Colon (tissue), 2 donors: ENCODE measurements at regions not wholly inside any gene's neighbourhood (a gene's known extent, or its start where the extent isn't known, plus 50 kb on each side); places are given as distances from the start of the nearest gene placed in this dataset.
A peak's percentile ranks its signal among the peaks of the same experiment; 100 is the strongest.
"Not testable (repeated sequence)": the region's sequence is repeated elsewhere in the genome, so short reads cannot be mapped to it uniquely, and the experiment has no call there.

ENCODE experiments used
- FAIRE-seq: peaks from 2 replicates; lab custom pipeline; 2012; peaks lifted over from hg19 to GRCh38; lab: Jason Lieb, UNC
- donor health status: control.
- donor health status: control.

GRCh38 chr20:12467758-12468157, 541.0 kb upstream of the SPTLC3 start:
- no peak for FAIRE-seq

GRCh38 chr20:12482661-12483060, 526.1 kb upstream of the SPTLC3 start:
- FAIRE-seq: no peak

GRCh38 chr20:12502443-12502842, 506.3 kb upstream of the SPTLC3 start:
- FAIRE-seq: no peak

GRCh38 chr20:12504779-12505178, 504.0 kb upstream of the SPTLC3 start:
- no peak for FAIRE-seq

GRCh38 chr20:12511499-12511898, 497.3 kb upstream of the SPTLC3 start:
- FAIRE-seq: no peak

GRCh38 chr20:12512755-12513154, 496.0 kb upstream of the SPTLC3 start:
- FAIRE-seq: no peak

- FAIRE-seq: no peak
These were observed 480.7 kb upstream of the SPTLC3 start for GRCh38 chr20:12528104-12528503.

- no peak for FAIRE-seq
These were observed 480.2 kb upstream of the SPTLC3 start for GRCh38 chr20:12528591-12529041.

GRCh38 chr20:12531626-12532025, 477.1 kb upstream of the SPTLC3 start:
- no peak for FAIRE-seq

GRCh38 chr20:12535316-12535715, 473.5 kb upstream of the SPTLC3 start:
- no peak for FAIRE-seq

- no peak for FAIRE-seq
These were observed 473.0 kb upstream of the SPTLC3 start for GRCh38 chr20:12535770-12536169.

- no peak for FAIRE-seq
These were observed 454.3 kb upstream of the SPTLC3 start for GRCh38 chr20:12554426-12554825.

- FAIRE-seq: no peak
These were observed 453.4 kb upstream of the SPTLC3 start for GRCh38 chr20:12555369-12555768.

- not testable (repeated sequence) for FAIRE-seq
These were observed 452.9 kb upstream of the SPTLC3 start for GRCh38 chr20:12555849-12556248.

- peak; percentile 10 for FAIRE-seq
These were observed 451.5 kb upstream of the SPTLC3 start for GRCh38 chr20:12557224-12557623.

- FAIRE-seq: no peak
These were observed 443.8 kb upstream of the SPTLC3 start for GRCh38 chr20:12564979-12565378.

GRCh38 chr20:12566596-12566995, 442.2 kb upstream of the SPTLC3 start:
- no peak for FAIRE-seq

- no peak for FAIRE-seq
These were observed 438.4 kb upstream of the SPTLC3 start for GRCh38 chr20:12570371-12570770.

GRCh38 chr20:12573442-12573841, 435.3 kb upstream of the SPTLC3 start:
- FAIRE-seq: no peak

GRCh38 chr20:12575352-12576095, 433.2 kb upstream of the SPTLC3 start:
- FAIRE-seq: no peak

- no peak for FAIRE-seq
These were observed 431.6 kb upstream of the SPTLC3 start for GRCh38 chr20:12577213-12577612.

GRCh38 chr20:12581644-12582289, 427.0 kb upstream of the SPTLC3 start:
- FAIRE-seq: peak; percentile 14

GRCh38 chr20:12582710-12583109, 426.1 kb upstream of the SPTLC3 start:
- not testable (repeated sequence) for FAIRE-seq

GRCh38 chr20:12591949-12592470, 416.8 kb upstream of the SPTLC3 start:
- FAIRE-seq: no peak
